GM23338 (cell line): ENCODE measurements at regions not wholly inside any gene's neighbourhood (a gene's known extent, or its start where the extent isn't known, plus 50 kb on each side); places are given as distances from the start of the nearest gene placed in this dataset.

Source experiments
- CREB1 ChIP-seq: fragments of 250-450 bp; sonication (Bioruptor Pico); IDR thresholded peaks from 2 replicates; pipeline ENCODE4 v1.5.0; 2020; ENCODE audit warnings: low read depth, mild to moderate bottlenecking, moderate library complexity
- CTCF ChIP-seq, 2 experiments: fragments of 200-600 bp in 1 of 2; sonication (generic) in 1 of 2; conservative IDR thresholded peaks; 2 replicates each; pipeline versions ENCODE4 v1.5.1 to v1.6.1; 2016 to 2017; ENCODE audit warnings: antibody characterized with exemption in 2 of 2, low read depth in 2 of 2, mild to moderate bottlenecking in 2 of 2, moderate library complexity in 1 of 2
- EZH2 ChIP-seq: fragments of 200-600 bp; sonication (generic); IDR thresholded peaks from one replicate; pipeline ENCODE4 v1.8.0; 2017; ENCODE audit warnings: antibody characterized with exemption, mild to moderate bottlenecking, low read depth; ENCODE audit not compliant: unreplicated experiment
- JUNB ChIP-seq: IDR thresholded peaks from one replicate; pipeline ENCODE4 v1.6.1; 2016; ENCODE audit warnings: antibody characterized with exemption; ENCODE audit not compliant: unreplicated experiment
- POLR2AphosphoS5 ChIP-seq: IDR thresholded peaks from 2 replicates; pipeline ENCODE4 v1.6.1; 2016; ENCODE audit warnings: antibody characterized with exemption, low read depth
- ZNF462 ChIP-seq: fragments of 250-450 bp; sonication (Bioruptor Pico); IDR thresholded peaks from 2 replicates; pipeline ENCODE4 v1.5.0; 2020; ENCODE audit warnings: mild to moderate bottlenecking, moderate library complexity

- TF ChIP-seq CTCF (conservative IDR thresholded peaks at IDR 0.05; ENCODE audit: low read depth in 2 of 2) (no peak), EZH2 (no peak), CREB1 (CRISPR knock-in tag) (no peak), JUNB (no peak), POLR2AphosphoS5 (no peak), ZNF462 (CRISPR knock-in tag) (no peak)
Observed at GRCh38 chr21:22125581-22125980, 1127.4 kb downstream of the NCAM2 start.
